HepG2 (cell line): ENCODE measurements at regions not wholly inside any gene's neighbourhood (a gene's known extent, or its start where the extent isn't known, plus 50 kb on each side); places are given as distances from the start of the nearest gene placed in this dataset.

ENCODE experiments used
- FOXA3 ChIP-seq: IDR thresholded peaks from 2 replicates; pipeline ENCODE4 v1.6.1; 2016; ENCODE audit warnings: missing genetic modification reagents, missing compliant biosample characterization
- FOXK1 ChIP-seq: sonication (generic); formaldehyde crosslinking; IDR thresholded peaks from 2 replicates; pipeline ENCODE4 v1.4.0; 2020; ENCODE audit warnings: low read depth, missing genetic modification reagents, borderline replicate concordance
- KDM1A ChIP-seq: IDR thresholded peaks from 2 replicates; pipeline ENCODE4 v1.6.1; 2016; ENCODE audit warnings: missing compliant biosample characterization
- MAFF ChIP-seq: IDR thresholded peaks from 2 replicates; pipeline ENCODE4 v1.6.1; 2011; ENCODE audit warnings: low read depth, low read length, improper control_type of control experiment
- MIER2 ChIP-seq: IDR thresholded peaks from 2 replicates; pipeline ENCODE4 v1.6.1; 2016; ENCODE audit warnings: missing biosample characterization, missing genetic modification reagents
- MIXL1 ChIP-seq: IDR thresholded peaks from 2 replicates; pipeline ENCODE4 v1.6.1; 2016
- NR2F2 ChIP-seq: IDR thresholded peaks from 2 replicates; pipeline ENCODE4 v1.6.1; 2012; ENCODE audit warnings: low read depth, inconsistent platforms, borderline replicate concordance
- PHF8 ChIP-seq: sonication (generic); formaldehyde crosslinking; IDR thresholded peaks from 2 replicates; pipeline ENCODE4 v1.5.0; 2020; ENCODE audit warnings: missing genetic modification reagents
- PITX1 ChIP-seq: sonication (generic); formaldehyde crosslinking; IDR thresholded peaks from 2 replicates; pipeline ENCODE4 v1.5.1; 2020; ENCODE audit warnings: mild to moderate bottlenecking, missing genetic modification reagents
- POGZ ChIP-seq: sonication (generic); formaldehyde crosslinking; IDR thresholded peaks from 2 replicates; pipeline ENCODE4 v1.4.0; 2020; ENCODE audit warnings: mild to moderate bottlenecking, missing genetic modification reagents
- RCOR2 ChIP-seq: IDR thresholded peaks from 2 replicates; pipeline ENCODE4 v1.6.1; 2016; ENCODE audit warnings: missing biosample characterization, missing genetic modification reagents
- REPIN1 ChIP-seq: sonication (generic); formaldehyde crosslinking; IDR thresholded peaks from 2 replicates; pipeline ENCODE4 v1.8.0; 2022; ENCODE audit warnings: missing genetic modification reagents, low read depth, mild to moderate bottlenecking, borderline replicate concordance
- RFX1 ChIP-seq: fragments of 450-650 bp; IDR thresholded peaks from 2 replicates; pipeline ENCODE4 v1.6.1; 2017
- RXRA ChIP-seq: sonication (generic); formaldehyde crosslinking; IDR thresholded peaks from 2 replicates; pipeline ENCODE4 v1.5.1; 2020; ENCODE audit warnings: missing genetic modification reagents
- SRSF4 ChIP-seq: fragments of 200-400 bp; formaldehyde crosslinking; IDR thresholded peaks from one replicate; pipeline ENCODE4 v1.6.1; 2018; ENCODE audit warnings: mild to moderate bottlenecking, low read depth, low read length, moderate library complexity; ENCODE audit not compliant: poor library complexity, severe bottlenecking
- STAT6 ChIP-seq: sonication (generic); formaldehyde crosslinking; IDR thresholded peaks from 2 replicates; pipeline ENCODE4 v1.4.0; 2020; ENCODE audit warnings: missing genetic modification reagents, mild to moderate bottlenecking, borderline replicate concordance
- TARDBP ChIP-seq: sonication (generic); formaldehyde crosslinking; IDR thresholded peaks from 2 replicates; pipeline ENCODE4 v1.8.0; 2022; ENCODE audit warnings: mild to moderate bottlenecking, missing genetic modification reagents
- ZBTB7B ChIP-seq: sonication (generic); formaldehyde crosslinking; IDR thresholded peaks from 2 replicates; pipeline ENCODE4 v1.4.0; 2020; ENCODE audit warnings: missing genetic modification reagents
- ZNF605 ChIP-seq: sonication (generic); formaldehyde crosslinking; IDR thresholded peaks from 2 replicates; pipeline ENCODE4 v1.8.0; 2022; ENCODE audit warnings: mild to moderate bottlenecking, missing genetic modification reagents
- ZNF614 ChIP-seq: IDR thresholded peaks from 2 replicates; pipeline ENCODE4 v1.6.1; 2018; ENCODE audit warnings: missing biosample characterization, missing genetic modification reagents, inconsistent platforms, borderline replicate concordance
- ZNF710 ChIP-seq: sonication (generic); formaldehyde crosslinking; IDR thresholded peaks from 2 replicates; pipeline ENCODE4 v1.5.0; 2020; ENCODE audit warnings: mild to moderate bottlenecking, missing genetic modification reagents, borderline replicate concordance
- ZSCAN9 ChIP-seq: IDR thresholded peaks from 2 replicates; pipeline ENCODE4 v1.6.1; 2016; ENCODE audit warnings: borderline replicate concordance
- TF ChIP-seq, protein P1 (sequence below): sonication (generic); formaldehyde crosslinking; IDR thresholded peaks from 2 replicates; pipeline ENCODE4 v1.8.0; 2022; ENCODE audit warnings: mild to moderate bottlenecking, missing genetic modification reagents
- TF ChIP-seq, protein P2 (sequence below): IDR thresholded peaks from 2 replicates; pipeline ENCODE4 v1.6.1; 2016; ENCODE audit warnings: low read depth

- TF ChIP-seq FOXA3 (peak; percentile 85), ZNF605 (CRISPR knock-in tag) (peak; percentile 59; the same call in 1 of the 2 replicates), RXRA (peak; percentile 95; the same call in 1 of the 2 replicates), RCOR2 (CRISPR knock-in tag) (peak; percentile 80), MIXL1 (CRISPR knock-in tag) (peak; percentile 35; the same call in 1 of the 2 replicates), POGZ (CRISPR knock-in tag) (peak; percentile 88), ZNF614 (peak; percentile 58; the same call in 1 of the 2 replicates), SRSF4 (no peak), KDM1A (peak; percentile 73), PHF8 (CRISPR knock-in tag) (peak; percentile 32; the same call in 1 of the 2 replicates), MIER2 (CRISPR knock-in tag) (peak; percentile 73; the same call in 1 of the 2 replicates), TARDBP (peak; percentile 50; the same call in 1 of the 2 replicates), ZNF710 (CRISPR knock-in tag) (peak; percentile 62; the same call in 1 of the 2 replicates), ZSCAN9 (CRISPR knock-in tag) (peak; percentile 87), FOXK1 (CRISPR knock-in tag) (peak; percentile 87), STAT6 (CRISPR knock-in tag) (no peak), NR2F2 (peak; percentile 94), PITX1 (CRISPR knock-in tag) (peak; percentile 84; the same call in 1 of the 2 replicates), RFX1 (no peak), ZBTB7B (peak; percentile 44; the same call in 1 of the 2 replicates), MAFF (0 out of 2 replicates have a peak, but pooled peaks have one; percentile 24), REPIN1 (peak; percentile 50; the same call in 1 of the 2 replicates)
- TF ChIP-seq, protein P1, sequence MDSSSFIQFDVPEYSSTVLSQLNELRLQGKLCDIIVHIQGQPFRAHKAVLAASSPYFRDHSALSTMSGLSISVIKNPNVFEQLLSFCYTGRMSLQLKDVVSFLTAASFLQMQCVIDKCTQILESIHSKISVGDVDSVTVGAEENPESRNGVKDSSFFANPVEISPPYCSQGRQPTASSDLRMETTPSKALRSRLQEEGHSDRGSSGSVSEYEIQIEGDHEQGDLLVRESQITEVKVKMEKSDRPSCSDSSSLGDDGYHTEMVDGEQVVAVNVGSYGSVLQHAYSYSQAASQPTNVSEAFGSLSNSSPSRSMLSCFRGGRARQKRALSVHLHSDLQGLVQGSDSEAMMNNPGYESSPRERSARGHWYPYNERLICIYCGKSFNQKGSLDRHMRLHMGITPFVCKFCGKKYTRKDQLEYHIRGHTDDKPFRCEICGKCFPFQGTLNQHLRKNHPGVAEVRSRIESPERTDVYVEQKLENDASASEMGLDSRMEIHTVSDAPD (CRISPR knock-in tag): no peak; the same call in 1 of the 2 replicates
- TF ChIP-seq, protein P2, sequence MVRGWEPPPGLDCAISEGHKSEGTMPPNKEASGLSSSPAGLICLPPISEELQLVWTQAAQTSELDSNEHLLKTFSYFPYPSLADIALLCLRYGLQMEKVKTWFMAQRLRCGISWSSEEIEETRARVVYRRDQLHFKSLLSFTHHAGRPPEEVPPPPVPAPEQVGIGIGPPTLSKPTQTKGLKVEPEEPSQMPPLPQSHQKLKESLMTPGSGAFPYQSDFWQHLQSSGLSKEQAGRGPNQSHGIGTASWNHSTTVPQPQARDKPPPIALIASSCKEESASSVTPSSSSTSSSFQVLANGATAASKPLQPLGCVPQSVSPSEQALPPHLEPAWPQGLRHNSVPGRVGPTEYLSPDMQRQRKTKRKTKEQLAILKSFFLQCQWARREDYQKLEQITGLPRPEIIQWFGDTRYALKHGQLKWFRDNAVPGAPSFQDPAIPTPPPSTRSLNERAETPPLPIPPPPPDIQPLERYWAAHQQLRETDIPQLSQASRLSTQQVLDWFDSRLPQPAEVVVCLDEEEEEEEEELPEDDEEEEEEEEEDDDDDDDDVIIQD (CRISPR knock-in tag): peak; percentile 81
Measured at GRCh38 chr3:67296039-67296892, 298.2 kb downstream of the KBTBD8 start (continued).
